ENCODE measurements at regions not wholly inside any gene's neighbourhood (a gene's known extent, or its start where the extent isn't known, plus 50 kb on each side); places are given as distances from the start of the nearest gene placed in this dataset.

DNA sequence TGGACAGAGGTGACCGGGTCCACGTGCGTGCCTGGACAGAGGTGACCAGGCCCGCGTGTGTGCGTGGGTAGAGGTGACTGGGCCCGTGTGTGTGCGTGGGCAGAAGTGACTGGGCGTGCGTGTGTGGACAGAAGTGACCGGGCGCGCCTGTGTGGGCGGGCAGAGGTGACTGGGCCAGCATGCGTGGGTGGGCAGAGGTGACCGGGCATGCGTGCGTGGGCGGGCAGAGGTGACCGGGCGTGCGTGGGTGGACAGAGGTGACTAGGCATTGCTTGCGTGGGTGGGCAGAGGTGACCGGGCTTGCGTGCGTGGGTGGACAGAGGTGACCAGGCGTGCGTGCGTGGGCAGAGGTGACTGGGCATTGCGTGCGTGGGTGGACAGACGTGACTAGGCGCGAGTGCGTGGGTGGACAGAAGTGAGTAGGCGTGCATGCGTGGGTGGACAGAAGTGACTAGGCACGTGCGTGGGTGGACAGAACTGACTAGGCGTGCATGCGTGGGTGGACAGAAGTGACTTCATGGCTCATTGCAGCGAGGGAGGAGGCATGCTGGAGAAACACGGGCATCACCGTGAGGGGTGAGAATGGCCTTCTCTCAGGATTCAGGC lies 254.1 kb upstream of the IRX4 start:
- Histone ChIP-seq H3K4me3 (ENCODE audit: low read depth, low read length) (no peak overlapping the region), H3K36me3 (ENCODE audit: control insufficient read depth, insufficient read depth, low read length) (no peaks in the 10 kb centered on the region), H3K27me3 (ENCODE audit: control insufficient read depth, insufficient read depth, low read length) (no peaks in the 10 kb centered on the region)
- TF ChIP-seq, protein P1, sequence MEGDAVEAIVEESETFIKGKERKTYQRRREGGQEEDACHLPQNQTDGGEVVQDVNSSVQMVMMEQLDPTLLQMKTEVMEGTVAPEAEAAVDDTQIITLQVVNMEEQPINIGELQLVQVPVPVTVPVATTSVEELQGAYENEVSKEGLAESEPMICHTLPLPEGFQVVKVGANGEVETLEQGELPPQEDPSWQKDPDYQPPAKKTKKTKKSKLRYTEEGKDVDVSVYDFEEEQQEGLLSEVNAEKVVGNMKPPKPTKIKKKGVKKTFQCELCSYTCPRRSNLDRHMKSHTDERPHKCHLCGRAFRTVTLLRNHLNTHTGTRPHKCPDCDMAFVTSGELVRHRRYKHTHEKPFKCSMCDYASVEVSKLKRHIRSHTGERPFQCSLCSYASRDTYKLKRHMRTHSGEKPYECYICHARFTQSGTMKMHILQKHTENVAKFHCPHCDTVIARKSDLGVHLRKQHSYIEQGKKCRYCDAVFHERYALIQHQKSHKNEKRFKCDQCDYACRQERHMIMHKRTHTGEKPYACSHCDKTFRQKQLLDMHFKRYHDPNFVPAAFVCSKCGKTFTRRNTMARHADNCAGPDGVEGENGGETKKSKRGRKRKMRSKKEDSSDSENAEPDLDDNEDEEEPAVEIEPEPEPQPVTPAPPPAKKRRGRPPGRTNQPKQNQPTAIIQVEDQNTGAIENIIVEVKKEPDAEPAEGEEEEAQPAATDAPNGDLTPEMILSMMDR (IDR thresholded peaks at IDR 0.05; ENCODE audit: insufficient read depth, low read length, severe bottlenecking) = no peak
- FAIRE-seq (no peak), DNase-seq (ENCODE audit: low read depth) (no peak)

DNA sequence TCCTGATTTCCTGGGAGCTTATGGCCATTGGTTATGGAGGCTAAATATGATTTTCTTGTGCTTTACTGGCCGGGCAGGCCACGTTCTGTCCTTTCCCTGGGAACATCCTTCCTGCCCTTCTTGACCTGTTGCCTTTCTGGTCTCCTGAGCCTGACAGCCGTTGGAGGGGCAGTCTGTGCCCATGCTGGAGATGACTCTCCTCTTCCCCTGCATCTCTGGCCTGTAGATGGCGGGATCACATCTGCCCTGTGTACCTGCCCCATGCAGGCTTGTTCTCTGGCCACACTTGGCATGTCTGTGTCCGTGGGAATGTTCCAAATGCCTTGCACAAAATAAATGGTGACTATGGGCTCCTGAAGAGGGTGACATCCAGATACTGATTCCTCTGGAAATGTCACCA lies 253.1 kb upstream of the IRX4 start:
- TF ChIP-seq, protein P1 (IDR thresholded peaks at IDR 0.05; ENCODE audit: insufficient read depth, low read length, severe bottlenecking) = no peak
- DNase-seq (ENCODE audit: low read depth) = no peak
- FAIRE-seq = no peak
- no peak overlapping the region for H3K4me3 ChIP-seq (ENCODE audit: low read depth, low read length)
- H3K36me3 ChIP-seq (ENCODE audit: control insufficient read depth, insufficient read depth, low read length) = no peaks in the 10 kb centered on the region
- H3K27me3 ChIP-seq (ENCODE audit: control insufficient read depth, insufficient read depth, low read length) = no peaks in the 10 kb centered on the region

GRCh38 chr5:2135354-2135753 lies 252.6 kb upstream of the IRX4 start:
- TF ChIP-seq, protein P1 (IDR thresholded peaks at IDR 0.05; ENCODE audit: insufficient read depth, low read length, severe bottlenecking) = no peak
- Histone ChIP-seq H3K36me3 (ENCODE audit: control insufficient read depth, insufficient read depth, low read length) (no peaks in the 10 kb centered on the region), H3K4me3 (ENCODE audit: low read depth, low read length) (no peak overlapping the region), H3K27me3 (ENCODE audit: control insufficient read depth, insufficient read depth, low read length) (no peaks in the 10 kb centered on the region)
- no peak for DNase-seq (ENCODE audit: low read depth)
- FAIRE-seq = no peak

DNA sequence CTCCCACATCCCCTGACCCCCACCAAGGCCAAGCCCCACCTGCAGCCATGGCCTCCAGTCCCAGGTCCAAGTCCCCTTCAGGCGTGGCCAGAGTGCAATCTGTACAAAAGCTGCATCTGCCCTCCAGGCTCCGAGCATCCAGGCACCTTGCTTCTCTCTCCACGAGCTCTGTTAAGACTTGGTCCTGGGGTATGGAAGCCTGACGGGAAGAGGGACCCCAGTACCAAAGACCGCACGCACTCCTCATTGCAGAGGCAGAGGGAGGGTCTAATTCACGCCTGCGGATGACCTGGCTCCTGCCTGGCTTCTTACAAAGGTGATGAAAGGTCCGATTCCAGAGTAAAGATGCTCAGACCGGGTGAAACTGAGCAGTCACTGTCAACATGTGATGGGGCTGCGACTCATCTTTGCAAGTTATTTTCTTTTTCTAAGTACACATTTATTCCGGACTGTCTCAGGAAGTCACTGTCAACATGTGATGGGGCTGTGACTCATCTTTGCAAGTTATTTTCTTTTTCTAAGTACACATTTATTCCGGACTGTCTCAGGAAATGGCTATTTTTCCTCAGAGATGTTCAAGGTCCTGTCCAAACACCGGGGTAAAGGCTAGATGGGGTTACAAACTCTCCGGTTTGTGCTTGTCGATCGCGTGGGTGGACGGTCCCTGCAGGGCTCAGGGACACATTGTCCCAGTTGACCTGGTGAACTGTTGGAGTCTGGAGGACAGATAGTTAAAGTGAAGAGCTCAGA lies 252.0 kb upstream of the IRX4 start:
- DNase-seq (ENCODE audit: low read depth) (no peak), FAIRE-seq (peak; percentile 60)
- H3K4me3 ChIP-seq (ENCODE audit: low read depth, low read length) = no peak overlapping the region
- H3K36me3 ChIP-seq (ENCODE audit: control insufficient read depth, insufficient read depth, low read length) = no peaks in the 10 kb centered on the region
- TF ChIP-seq, protein P1 (IDR thresholded peaks at IDR 0.05; ENCODE audit: insufficient read depth, low read length, severe bottlenecking) = no peak
- no peaks in the 10 kb centered on the region for H3K27me3 ChIP-seq (ENCODE audit: control insufficient read depth, insufficient read depth, low read length)

DNA sequence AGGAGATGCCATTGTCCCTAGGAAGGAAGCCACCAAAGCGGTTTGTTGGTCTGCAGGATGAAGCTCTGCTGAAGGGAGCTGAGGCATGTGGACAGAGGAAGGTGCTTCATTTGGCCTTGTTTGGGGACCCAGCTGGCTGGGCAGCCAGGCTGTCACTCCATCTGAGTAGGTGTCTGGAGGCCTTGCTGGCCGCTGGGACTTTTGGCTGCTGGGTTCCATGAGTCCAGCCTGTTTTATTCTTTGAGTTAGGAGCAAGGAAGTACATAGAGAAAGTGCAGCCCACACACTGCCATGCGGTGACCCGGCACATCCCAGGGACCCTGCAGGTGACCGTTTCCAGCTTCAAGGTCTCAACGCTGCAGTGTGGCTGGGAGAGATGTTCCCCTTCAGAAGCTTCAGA lies 251.2 kb upstream of the IRX4 start:
- no peak for DNase-seq (ENCODE audit: low read depth)
- no peaks in the 10 kb centered on the region for H3K27me3 ChIP-seq (ENCODE audit: control insufficient read depth, insufficient read depth, low read length)
- TF ChIP-seq, protein P1 (IDR thresholded peaks at IDR 0.05; ENCODE audit: insufficient read depth, low read length, severe bottlenecking) = no peak
- no peaks in the 10 kb centered on the region for H3K36me3 ChIP-seq (ENCODE audit: control insufficient read depth, insufficient read depth, low read length)
- no peak overlapping the region for H3K4me3 ChIP-seq (ENCODE audit: low read depth, low read length)
- no peak for FAIRE-seq
